ENCODE measurements at regions not wholly inside any gene's neighbourhood (a gene's known extent, or its start where the extent isn't known, plus 50 kb on each side); places are given as distances from the start of the nearest gene placed in this dataset.

- Histone ChIP-seq H2AFZ (ENCODE audit: low read depth) (no peak overlapping the region), H3K27ac (no peak overlapping the region), H3K4me2 (no peak overlapping the region), H4K20me1 (ENCODE audit: insufficient read depth) (no peaks in the 10 kb centered on the region), H3K4me3 (IDR thresholded peaks at IDR 0.05; ENCODE audit: insufficient read depth, low read depth, low read length) (no peak overlapping the region), H3K9ac (no peak overlapping the region), H3K36me3 (ENCODE audit: insufficient read depth) (no peaks in the 10 kb centered on the region), H3K27me3 (ENCODE audit: insufficient read depth, low read depth) (no peaks in the 10 kb centered on the region), H3K4me1 (ENCODE audit: low read depth, poor library complexity, severe bottlenecking) (no peaks in the 10 kb centered on the region), H3K79me2 (ENCODE audit: insufficient read depth, low read depth) (no peaks in the 10 kb centered on the region)
- TF ChIP-seq CTCF (conservative IDR thresholded peaks at IDR 0.05; ENCODE audit: low read depth, low read length): no peak
Measured at GRCh38 chr14:44163946-44164345, 343.1 kb downstream of the FSCB start.

- H3K4me2 ChIP-seq: no peak overlapping the region
- TF ChIP-seq CTCF (conservative IDR thresholded peaks at IDR 0.05; ENCODE audit: low read depth, low read length): no peak
- H2AFZ ChIP-seq (ENCODE audit: low read depth): no peak overlapping the region
Measured at GRCh38 chr14:44162197-44162596, 344.9 kb downstream of the FSCB start.

GRCh38 chr14:44154874-44155273 lies 352.2 kb downstream of the FSCB start:
- H3K36me3 ChIP-seq (ENCODE audit: insufficient read depth): no peaks in the 10 kb centered on the region
- H3K4me3 ChIP-seq (IDR thresholded peaks at IDR 0.05; ENCODE audit: insufficient read depth, low read depth, low read length): no peak overlapping the region
- no peak overlapping the region for H2AFZ ChIP-seq (ENCODE audit: low read depth)
- no peak overlapping the region for H3K9ac ChIP-seq
- no peaks in the 10 kb centered on the region for H3K4me1 ChIP-seq (ENCODE audit: low read depth, poor library complexity, severe bottlenecking)
- TF ChIP-seq CTCF (conservative IDR thresholded peaks at IDR 0.05; ENCODE audit: low read depth, low read length): no peak
- H3K4me2 ChIP-seq: no peak overlapping the region
- no peaks in the 10 kb centered on the region for H4K20me1 ChIP-seq (ENCODE audit: insufficient read depth)
- H3K79me2 ChIP-seq (ENCODE audit: insufficient read depth, low read depth): no peaks in the 10 kb centered on the region
- H3K27me3 ChIP-seq (ENCODE audit: insufficient read depth, low read depth): no peaks in the 10 kb centered on the region
- no peak overlapping the region for H3K27ac ChIP-seq

More at GRCh38 chr14:44162197-44162596, 344.9 kb downstream of the FSCB start:
- Histone ChIP-seq H4K20me1 (ENCODE audit: insufficient read depth) (no peaks in the 10 kb centered on the region), H3K9ac (no peak overlapping the region), H3K79me2 (ENCODE audit: insufficient read depth, low read depth) (no peaks in the 10 kb centered on the region), H3K4me1 (ENCODE audit: low read depth, poor library complexity, severe bottlenecking) (no peaks in the 10 kb centered on the region), H3K27ac (no peak overlapping the region), H3K4me3 (IDR thresholded peaks at IDR 0.05; ENCODE audit: insufficient read depth, low read depth, low read length) (no peak overlapping the region), H3K27me3 (ENCODE audit: insufficient read depth, low read depth) (no peaks in the 10 kb centered on the region), H3K36me3 (ENCODE audit: insufficient read depth) (no peaks in the 10 kb centered on the region)

GRCh38 chr14:44154446-44154845 lies 352.6 kb downstream of the FSCB start:
- H3K4me2 ChIP-seq: no peak overlapping the region
- no peak for TF ChIP-seq CTCF (conservative IDR thresholded peaks at IDR 0.05; ENCODE audit: low read depth, low read length)
- no peak overlapping the region for H3K27ac ChIP-seq
- no peaks in the 10 kb centered on the region for H3K4me1 ChIP-seq (ENCODE audit: low read depth, poor library complexity, severe bottlenecking)
- no peak overlapping the region for H2AFZ ChIP-seq (ENCODE audit: low read depth)
- H3K4me3 ChIP-seq (IDR thresholded peaks at IDR 0.05; ENCODE audit: insufficient read depth, low read depth, low read length): no peak overlapping the region
- no peak overlapping the region for H3K9ac ChIP-seq
- H4K20me1 ChIP-seq (ENCODE audit: insufficient read depth): no peaks in the 10 kb centered on the region
- H3K27me3 ChIP-seq (ENCODE audit: insufficient read depth, low read depth): no peaks in the 10 kb centered on the region
- no peaks in the 10 kb centered on the region for H3K79me2 ChIP-seq (ENCODE audit: insufficient read depth, low read depth)
- H3K36me3 ChIP-seq (ENCODE audit: insufficient read depth): no peaks in the 10 kb centered on the region

Measured in KMS-11 (cell line).